DOHH2 (cell line): ENCODE measurements at regions not wholly inside any gene's neighbourhood (a gene's known extent, or its start where the extent isn't known, plus 50 kb on each side); places are given as distances from the start of the nearest gene placed in this dataset.

Experiments
- CTCF ChIP-seq: fragments of 200-600 bp; sonication (generic); IDR thresholded peaks from one replicate; pipeline ENCODE4 v1.5.1; 2014; ENCODE audit warnings: antibody characterized with exemption, mild to moderate bottlenecking, low read depth, low read length; ENCODE audit not compliant: poor library complexity, severe bottlenecking
- EZH2phosphoT487 ChIP-seq: fragments of 200-600 bp; sonication (generic); IDR thresholded peaks from 2 replicates; pipeline ENCODE4 v1.6.1; 2017; ENCODE audit warnings: borderline replicate concordance, mild to moderate bottlenecking, antibody characterized with exemption, low read length, moderate library complexity, mixed read lengths

DNA sequence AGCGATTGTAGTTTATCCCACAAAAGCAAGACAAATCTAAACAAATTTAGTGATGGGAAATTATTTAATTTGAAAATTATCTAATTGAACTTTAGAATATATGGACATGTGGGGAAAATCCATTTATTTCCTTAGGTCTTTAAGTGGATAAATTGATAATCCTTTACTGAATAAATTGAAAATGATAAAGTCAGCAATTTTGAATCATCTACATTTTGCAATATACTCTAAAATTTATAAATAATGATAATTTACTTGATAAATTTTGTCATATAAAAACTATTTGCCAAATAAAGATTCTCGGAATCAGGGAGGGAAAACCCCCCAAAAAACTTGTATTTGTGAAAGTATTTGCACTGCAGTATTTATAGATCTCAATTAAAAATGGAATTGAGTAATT, 875.3 kb upstream of the SLITRK5 start:
- TF ChIP-seq CTCF: no peak
- TF ChIP-seq EZH2phosphoT487: no peak
